Right lobe of liver (tissue), 4 donors: ENCODE measurements at regions not wholly inside any gene's neighbourhood (a gene's known extent, or its start where the extent isn't known, plus 50 kb on each side); places are given as distances from the start of the nearest gene placed in this dataset.

Experiments
- CTCF ChIP-seq, 4 donors: fragments of 200-600 bp in 3 of 4; fragments of 450-650 bp in 1 of 4; IDR thresholded peaks; one replicate each; pipeline versions ENCODE4 v1.5.1 to v1.8.0; 2016 to 2022; ENCODE audit warnings: antibody characterized with exemption in 4 of 4, mild to moderate bottlenecking in 2 of 4
- POLR2A ChIP-seq: fragments of 450-650 bp; IDR thresholded peaks from one replicate; pipeline ENCODE4 v1.6.1; 2017; ENCODE audit warnings: antibody characterized with exemption, mild to moderate bottlenecking
- donor health status: DM: no; HTN: no; CAD: no.
- donor health status: DM: no; HTN: no; CAD: no.
- donor health status: DM: no; HTN: yes; CAD: no.

GRCh38 chr3:73804204-73804603 is 179.5 kb upstream of the PDZRN3 start:
- TF ChIP-seq POLR2A (no peak), CTCF (IDR thresholded peaks at IDR 0.05) (no peak)
